Cardiac septum (tissue), 1 donor: ENCODE measurements at regions not wholly inside any gene's neighbourhood (a gene's known extent, or its start where the extent isn't known, plus 50 kb on each side); places are given as distances from the start of the nearest gene placed in this dataset.
"Not testable (repeated sequence)": the region's sequence is repeated elsewhere in the genome, so short reads cannot be mapped to it uniquely, and the experiment has no call there.

ENCODE experiments used
- DNase-seq: peaks from one replicate; pipeline ENCODE4 v3.0.0-alpha.2; 2020; ENCODE audit warnings: low spot score
- intact Hi-C: fragments of 100-400 bp; cut with DNase I; formaldehyde crosslinking; loops from one replicate; pipeline ENCODE4 v1.14.0; 2022
- donor health status: DM: no; HTN: no; CAD: no.

GRCh38 chr7:156046031-156046560 is 233.8 kb upstream of the SHH start:
- no peak for DNase-seq
- intact Hi-C loops, result no loop called here

- DNase-seq, result no peak
- intact Hi-C loops, result no loop called here
These were observed 231.3 kb upstream of the SHH start for GRCh38 chr7:156043416-156044178.

GRCh38 chr7:156041398-156041797 is 229.1 kb upstream of the SHH start:
- intact Hi-C loops, result no loop called here
- no peak for DNase-seq

GRCh38 chr7:156039971-156040677 is 227.9 kb upstream of the SHH start:
- intact Hi-C loops, result no loop called here
- no peak for DNase-seq

- intact Hi-C loops, result no loop called here
These were observed 226.9 kb upstream of the SHH start for GRCh38 chr7:156039194-156039593.

GRCh38 chr7:156038345-156038744 is 226.1 kb upstream of the SHH start:
- intact Hi-C loops, result no loop called here

More at GRCh38 chr7:156039194-156039593, 226.9 kb upstream of the SHH start:
- no peak for DNase-seq

GRCh38 chr7:156036153-156036552 is 223.9 kb upstream of the SHH start:
- intact Hi-C loops, result no loop called here

More at GRCh38 chr7:156038345-156038744, 226.1 kb upstream of the SHH start:
- DNase-seq, result no peak

GRCh38 chr7:156035387-156035786 is 223.1 kb upstream of the SHH start:
- intact Hi-C loops, DNase-seq: not testable (repeated sequence)

More at GRCh38 chr7:156036153-156036552, 223.9 kb upstream of the SHH start:
- DNase-seq, result no peak

GRCh38 chr7:156034397-156034796 is 222.1 kb upstream of the SHH start:
- intact Hi-C loops, result no loop called here
- no peak for DNase-seq

- no peak for DNase-seq
- intact Hi-C loops, result no loop called here
These were observed 220.7 kb upstream of the SHH start for GRCh38 chr7:156032973-156033372.

GRCh38 chr7:156031679-156032478 is 219.6 kb upstream of the SHH start:
- DNase-seq, result no peak
- intact Hi-C loops, result no loop called here

- intact Hi-C loops, result no loop called here
- no peak for DNase-seq
These were observed 217.3 kb upstream of the SHH start for GRCh38 chr7:156029460-156030007.

GRCh38 chr7:156028521-156028920 is 216.3 kb upstream of the SHH start:
- no peak for DNase-seq

GRCh38 chr7:156027821-156028220 is 215.6 kb upstream of the SHH start:
- intact Hi-C loops, result no loop called here
- no peak for DNase-seq

More at GRCh38 chr7:156028521-156028920, 216.3 kb upstream of the SHH start:
- intact Hi-C loops, result no loop called here

GRCh38 chr7:156026603-156027002 is 214.3 kb upstream of the SHH start:
- intact Hi-C loops, result no loop called here
- no peak for DNase-seq

- no peak for DNase-seq
- intact Hi-C loops, result no loop called here
These were observed 213.9 kb upstream of the SHH start for GRCh38 chr7:156026076-156026600.

- DNase-seq, result no peak
- intact Hi-C loops, result no loop called here
These were observed 213.4 kb upstream of the SHH start for GRCh38 chr7:156025675-156026074.

- DNase-seq, result no peak
- intact Hi-C loops, result no loop called here
These were observed 211.9 kb upstream of the SHH start for GRCh38 chr7:156024201-156024600.
